Left lung (tissue), 4 donors: ENCODE measurements at regions not wholly inside any gene's neighbourhood (a gene's known extent, or its start where the extent isn't known, plus 50 kb on each side); places are given as distances from the start of the nearest gene placed in this dataset.
"Not testable (repeated sequence)": the region's sequence is repeated elsewhere in the genome, so short reads cannot be mapped to it uniquely, and the experiment has no call there.

ENCODE experiments used
- ATAC-seq: fragments of 200-7000 bp; cut with Tn5 transposase; one replicate; pipeline ENCODE4 v1.9.1; 2020; ENCODE audit warnings: moderate library complexity
- DNase-seq, 4 donors: peaks; one replicate each; pipeline ENCODE4 v3.0.0-alpha.2; 2013 to 2020
- H3K27ac ChIP-seq, 2 donors: fragments of 200-600 bp; sonication (generic) in 1 of 2; one replicate each; pipeline versions ENCODE4 v1.5.0 to v1.8.0; 2020 to 2021
- H3K27me3 ChIP-seq, 2 donors: fragments of 200-600 bp; sonication (generic) in 1 of 2; one replicate each; pipeline versions ENCODE4 v1.5.0 to v1.8.0; 2020 to 2021
- H3K36me3 ChIP-seq, 2 donors: fragments of 200-600 bp; sonication (generic) in 1 of 2; one replicate each; pipeline versions ENCODE4 v1.5.0 to v1.8.0; 2020 to 2021
- H3K4me1 ChIP-seq, 2 donors: fragments of 200-600 bp; one replicate each; pipeline ENCODE4 v1.8.0; 2021
- H3K4me3 ChIP-seq, 2 donors: fragments of 200-600 bp; sonication (generic) in 1 of 2; one replicate each; pipeline versions ENCODE4 v1.5.0 to v1.8.0; 2020 to 2021; ENCODE audit warnings: mild to moderate bottlenecking in 1 of 2
- H3K9me3 ChIP-seq, 2 donors: fragments of 200-600 bp; sonication (generic) in 1 of 2; one replicate each; pipeline versions ENCODE4 v1.5.0 to v1.8.0; 2020 to 2021
- intact Hi-C, 2 donors: fragments of 100-400 bp; cut with DNase I; formaldehyde crosslinking; loops; one replicate each; pipeline versions ENCODE4 v1.11.2 to v1.14.2; 2022
- TF ChIP-seq, protein P1 (sequence below), 2 donors: fragments of 200-600 bp; sonication (generic) in 1 of 2; IDR thresholded peaks; one replicate each; pipeline versions ENCODE4 v1.5.0 to v1.8.0; 2021; ENCODE audit warnings: antibody characterized with exemption in 2 of 2
- donor health status: DM: no; HTN: yes; CAD: no.
- donor health status: DM: no; HTN: no; CAD: no.

GRCh38 chr3:159378396-159379194, 576.7 kb downstream of the MFSD1 start:
- Histone ChIP-seq H3K27ac (no peak overlapping the region), H3K9me3 (no peaks in the 10 kb centered on the region), H3K36me3 (no peaks in the 10 kb centered on the region), H3K4me3 (no peak overlapping the region), H3K4me1 (no peaks in the 10 kb centered on the region), H3K27me3 (no peaks in the 10 kb centered on the region)
- peak in 1 of 4 donors; percentile 1 for DNase-seq
- TF ChIP-seq, protein P1, sequence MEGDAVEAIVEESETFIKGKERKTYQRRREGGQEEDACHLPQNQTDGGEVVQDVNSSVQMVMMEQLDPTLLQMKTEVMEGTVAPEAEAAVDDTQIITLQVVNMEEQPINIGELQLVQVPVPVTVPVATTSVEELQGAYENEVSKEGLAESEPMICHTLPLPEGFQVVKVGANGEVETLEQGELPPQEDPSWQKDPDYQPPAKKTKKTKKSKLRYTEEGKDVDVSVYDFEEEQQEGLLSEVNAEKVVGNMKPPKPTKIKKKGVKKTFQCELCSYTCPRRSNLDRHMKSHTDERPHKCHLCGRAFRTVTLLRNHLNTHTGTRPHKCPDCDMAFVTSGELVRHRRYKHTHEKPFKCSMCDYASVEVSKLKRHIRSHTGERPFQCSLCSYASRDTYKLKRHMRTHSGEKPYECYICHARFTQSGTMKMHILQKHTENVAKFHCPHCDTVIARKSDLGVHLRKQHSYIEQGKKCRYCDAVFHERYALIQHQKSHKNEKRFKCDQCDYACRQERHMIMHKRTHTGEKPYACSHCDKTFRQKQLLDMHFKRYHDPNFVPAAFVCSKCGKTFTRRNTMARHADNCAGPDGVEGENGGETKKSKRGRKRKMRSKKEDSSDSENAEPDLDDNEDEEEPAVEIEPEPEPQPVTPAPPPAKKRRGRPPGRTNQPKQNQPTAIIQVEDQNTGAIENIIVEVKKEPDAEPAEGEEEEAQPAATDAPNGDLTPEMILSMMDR (IDR thresholded peaks at IDR 0.05) = no peak
- intact Hi-C loops = no loop called here
- peak; percentile 23 for ATAC-seq

- Histone ChIP-seq H3K27me3 (no peaks in the 10 kb centered on the region), H3K4me3 (no peak overlapping the region), H3K9me3 (peaks cover 0 to 2% of the 10 kb centered on the region in 2 donors), H3K4me1 (no peaks in the 10 kb centered on the region), H3K27ac (no peak overlapping the region), H3K36me3 (no peaks in the 10 kb centered on the region)
- DNase-seq (no peak), ATAC-seq (peak; percentile 27)
- intact Hi-C loops = no loop called here
- TF ChIP-seq, protein P1 (IDR thresholded peaks at IDR 0.05) = no peak
Observed at GRCh38 chr3:159380891-159381290, 579.0 kb downstream of the MFSD1 start.

DNA sequence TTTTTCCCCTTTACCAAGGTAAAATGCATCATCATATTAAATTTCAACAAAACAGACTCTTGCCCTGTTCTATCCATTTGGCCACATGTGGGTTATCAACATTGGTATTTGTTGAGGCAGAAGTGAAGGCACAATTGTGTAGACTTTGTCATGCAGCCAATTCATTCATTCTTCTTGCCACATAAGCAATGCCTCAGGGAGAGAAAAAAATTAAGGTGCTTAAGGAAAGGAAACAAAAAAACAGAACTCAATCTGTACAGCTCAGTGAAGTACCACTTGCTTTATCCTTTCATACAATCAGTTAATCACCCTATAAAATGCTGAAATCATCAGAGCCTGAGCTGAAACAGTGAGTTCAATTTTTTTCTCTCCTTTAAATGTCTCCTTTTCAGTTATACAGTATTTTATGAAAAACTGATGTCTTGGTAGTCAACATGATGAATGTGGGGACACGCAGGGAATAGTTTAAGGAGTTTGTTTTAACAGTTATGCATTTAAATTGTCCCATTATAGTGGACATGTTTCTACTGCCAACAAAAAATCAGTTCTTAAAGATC, 588.9 kb downstream of the MFSD1 start:
- H3K4me3 ChIP-seq = no peak overlapping the region
- peaks cover 0 to 5% of the 10 kb centered on the region in 2 donors for H3K9me3 ChIP-seq
- TF ChIP-seq, protein P1 (IDR thresholded peaks at IDR 0.05) = no peak
- H3K27me3 ChIP-seq = no peaks in the 10 kb centered on the region
- intact Hi-C loops = no loop called here
- no peak for ATAC-seq
- no peak overlapping the region for H3K27ac ChIP-seq
- no peak for DNase-seq
- H3K4me1 ChIP-seq = no peaks in the 10 kb centered on the region
- no peaks in the 10 kb centered on the region for H3K36me3 ChIP-seq

DNA sequence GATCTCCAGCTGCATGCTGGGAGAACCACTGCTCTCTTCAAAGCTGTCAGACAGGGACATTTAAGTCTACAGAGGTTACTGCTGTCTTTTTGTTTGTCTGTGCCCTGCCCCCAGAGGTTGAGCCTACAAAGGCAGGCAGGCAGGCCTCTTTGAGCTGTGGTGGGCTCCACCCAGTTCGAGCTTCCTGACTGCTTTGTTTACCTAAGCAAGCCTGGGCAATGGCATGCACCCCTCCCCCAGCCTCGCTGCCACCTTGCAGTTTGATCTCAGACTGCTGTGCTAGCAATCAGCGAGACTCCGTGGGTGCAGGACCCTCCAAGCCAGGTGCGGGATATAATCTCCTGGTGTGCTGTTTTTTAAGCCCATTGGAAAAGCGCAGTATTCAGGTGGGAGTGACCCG, 591.0 kb upstream of the IL12A start:
- ATAC-seq, H3K27me3 ChIP-seq, intact Hi-C loops, H3K36me3 ChIP-seq, DNase-seq, H3K4me1 ChIP-seq, H3K4me3 ChIP-seq, H3K9me3 ChIP-seq, H3K27ac ChIP-seq: not testable (repeated sequence)

GRCh38 chr3:159401069-159401468, 587.6 kb upstream of the IL12A start:
- TF ChIP-seq, protein P1 (IDR thresholded peaks at IDR 0.05) = no peak
- no peaks in the 10 kb centered on the region for H3K36me3 ChIP-seq
- ATAC-seq (no peak), DNase-seq (no peak)
- no peak overlapping the region for H3K4me3 ChIP-seq
- intact Hi-C loops = no loop called here
- H3K27me3 ChIP-seq = no peaks in the 10 kb centered on the region
- no peaks in the 10 kb centered on the region for H3K4me1 ChIP-seq
- H3K27ac ChIP-seq = no peak overlapping the region
- peaks cover 0 to 9% of the 10 kb centered on the region in 2 donors for H3K9me3 ChIP-seq

DNA sequence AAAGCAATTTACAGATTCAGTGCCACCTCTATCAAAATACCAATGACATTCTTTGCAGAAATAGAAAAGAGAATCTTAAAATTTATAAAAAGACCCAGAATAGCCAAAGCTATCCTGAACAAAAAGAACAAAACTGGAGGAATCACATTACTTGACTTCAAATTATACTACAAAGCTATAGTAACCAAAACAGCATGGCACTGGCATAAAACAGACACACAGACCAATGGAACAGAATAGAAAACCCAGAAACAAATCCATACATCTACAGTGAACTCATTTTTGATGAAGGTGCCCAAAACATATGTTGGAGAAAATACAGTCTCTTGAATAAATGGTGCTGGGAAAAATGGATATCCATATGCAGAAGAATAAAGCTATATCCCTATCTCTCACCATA, 578.9 kb upstream of the IL12A start:
- DNase-seq, intact Hi-C loops, ATAC-seq, H3K27ac ChIP-seq, H3K27me3 ChIP-seq, H3K36me3 ChIP-seq, H3K4me3 ChIP-seq, H3K4me1 ChIP-seq: not testable (repeated sequence)
- H3K9me3 ChIP-seq = peaks cover 0 to 18% of the 10 kb centered on the region in 2 donors
